T47D (cell line): ENCODE measurements at regions not wholly inside any gene's neighbourhood (a gene's known extent, or its start where the extent isn't known, plus 50 kb on each side); places are given as distances from the start of the nearest gene placed in this dataset.

ENCODE experiments used
- DNase-seq, 2 experiments: peaks; one replicate each; pipeline versions ENCODE4 v3.0.0 to v3.0.0-alpha.2; 2011 to 2012; ENCODE audit warnings: low read depth in 1 of 2, low spot score in 1 of 2
- JUND ChIP-seq: IDR thresholded peaks from 2 replicates; pipeline ENCODE4 v1.6.1; 2012; ENCODE audit warnings: low read depth
- in situ Hi-C: cut with HindIII; loops from 2 replicates; pipeline ENCODE4 v1.10.0; 2016; ENCODE audit warnings: low sequenced_read_pairs, low pct_unique_long_range_greater_than_20kb

- in situ Hi-C loops: no loop called here
- TF ChIP-seq JUND: no peak
- DNase-seq: no peak
Measured at GRCh38 chr6:87926072-87926471, 121.6 kb upstream of the SPACA1 start.

GRCh38 chr6:87925373-87926060 lies 122.1 kb upstream of the SPACA1 start:
- no peak for DNase-seq
- no peak for TF ChIP-seq JUND
- in situ Hi-C loops: no loop called here

GRCh38 chr6:87923389-87924050 lies 124.1 kb upstream of the SPACA1 start:
- TF ChIP-seq JUND: no peak
- in situ Hi-C loops: no loop called here
- no peak for DNase-seq

- DNase-seq: no peak
- in situ Hi-C loops: no loop called here
- no peak for TF ChIP-seq JUND
Measured at GRCh38 chr6:87922947-87923330, 124.7 kb upstream of the SPACA1 start.

GRCh38 chr6:87922196-87922946 lies 125.3 kb upstream of the SPACA1 start:
- no peak for DNase-seq
- in situ Hi-C loops: no loop called here
- no peak for TF ChIP-seq JUND

- in situ Hi-C loops: no loop called here
- no peak for DNase-seq
Measured at GRCh38 chr6:87921034-87921433, 126.6 kb upstream of the SPACA1 start.

GRCh38 chr6:87920245-87920644 lies 127.4 kb upstream of the SPACA1 start:
- no peak for DNase-seq
- in situ Hi-C loops: no loop called here
- TF ChIP-seq JUND: no peak

More at GRCh38 chr6:87921034-87921433, 126.6 kb upstream of the SPACA1 start:
- no peak for TF ChIP-seq JUND

- TF ChIP-seq JUND: no peak
- no peak for DNase-seq
- in situ Hi-C loops: no loop called here
Measured at GRCh38 chr6:87919416-87919815, 128.2 kb upstream of the SPACA1 start.

- in situ Hi-C loops: no loop called here
- DNase-seq: no peak
- TF ChIP-seq JUND: no peak
Measured at GRCh38 chr6:87919001-87919400, 128.6 kb upstream of the SPACA1 start.

- TF ChIP-seq JUND: no peak
- DNase-seq: no peak
- in situ Hi-C loops: no loop called here
Measured at GRCh38 chr6:87918461-87918941, 129.1 kb upstream of the SPACA1 start.

GRCh38 chr6:87917886-87918285 lies 129.8 kb upstream of the SPACA1 start:
- no peak for DNase-seq
- in situ Hi-C loops: no loop called here
- TF ChIP-seq JUND: no peak

- no peak for TF ChIP-seq JUND
- DNase-seq: no peak
- in situ Hi-C loops: no loop called here
Measured at GRCh38 chr6:87916446-87916845, 131.2 kb upstream of the SPACA1 start.
